GM23338 (cell line): ENCODE measurements at regions not wholly inside any gene's neighbourhood (a gene's known extent, or its start where the extent isn't known, plus 50 kb on each side); places are given as distances from the start of the nearest gene placed in this dataset.

Source experiments
- ATAC-seq: fragments of 200-7000 bp; cut with Tn5 transposase; 3 replicates; pipeline ENCODE4 v1.9.1; 2020
- DNase-seq: peaks from one replicate; pipeline ENCODE4 v3.0.0-alpha.2; 2015; ENCODE audit warnings: low spot score
- H2AFZ ChIP-seq: fragments of 200-600 bp; sonication (generic); 2 replicates; pipeline ENCODE4 v1.8.0; 2016; ENCODE audit warnings: antibody characterized with exemption, mild to moderate bottlenecking, moderate library complexity
- H3F3A ChIP-seq: fragments of 200-600 bp; sonication (generic); replicated peaks from 2 replicates; pipeline ENCODE4 v1.8.0; 2017; ENCODE audit warnings: antibody characterized with exemption, mixed run types, low read depth
- H3K27ac ChIP-seq: fragments of 200-600 bp; sonication (generic); 2 replicates; pipeline ENCODE4 v1.6.1; 2016; ENCODE audit warnings: low read depth
- H3K27me3 ChIP-seq: fragments of 200-600 bp; sonication (generic); 2 replicates; pipeline ENCODE4 v1.8.0; 2016; ENCODE audit warnings: mild to moderate bottlenecking, mixed run types, moderate library complexity; ENCODE audit not compliant: insufficient read depth
- H3K36me3 ChIP-seq: fragments of 200-600 bp; sonication (generic); 2 replicates; pipeline ENCODE4 v1.8.0; 2016; ENCODE audit warnings: mild to moderate bottlenecking; ENCODE audit not compliant: insufficient read depth
- H3K4me1 ChIP-seq: fragments of 200-600 bp; sonication (generic); 2 replicates; pipeline ENCODE4 v1.8.0; 2016; ENCODE audit warnings: mild to moderate bottlenecking, moderate library complexity; ENCODE audit not compliant: insufficient read depth
- H3K4me2 ChIP-seq: fragments of 200-600 bp; sonication (generic); 2 replicates; pipeline ENCODE4 v1.7.1; 2017; ENCODE audit warnings: mixed run types
- H3K4me3 ChIP-seq: fragments of 200-600 bp; sonication (generic); 2 replicates; pipeline ENCODE4 v1.6.1; 2016; ENCODE audit warnings: mixed run types
- H3K79me2 ChIP-seq: fragments of 200-600 bp; sonication (generic); replicated peaks from 2 replicates; pipeline ENCODE4 v1.8.0; 2017; ENCODE audit warnings: mild to moderate bottlenecking; ENCODE audit not compliant: insufficient read depth
- H3K9me2 ChIP-seq: fragments of 200-600 bp; sonication (generic); 2 replicates; pipeline ENCODE4 v1.8.0; 2017; ENCODE audit not compliant: insufficient read depth
- H4K20me1 ChIP-seq: fragments of 200-600 bp; sonication (generic); replicated peaks from 2 replicates; pipeline ENCODE4 v1.8.0; 2017; ENCODE audit warnings: mild to moderate bottlenecking; ENCODE audit not compliant: insufficient read depth
- H3K27ac Mint-ChIP-seq: 2 replicates; pipeline ENCODE4 v1.8.0; 2020; ENCODE audit warnings: inconsistent platforms, mild to moderate bottlenecking, moderate library complexity, mixed read lengths
- H3K27me3 Mint-ChIP-seq: 3 replicates; pipeline ENCODE4 v1.8.0; 2022; ENCODE audit warnings: low read depth, mild to moderate bottlenecking, moderate library complexity, mixed read lengths, inconsistent platforms; ENCODE audit not compliant: insufficient read depth, poor library complexity
- H3K36me3 Mint-ChIP-seq: 3 replicates; pipeline ENCODE4 v1.8.0; 2021; ENCODE audit warnings: low read depth, mild to moderate bottlenecking, inconsistent platforms, moderate library complexity, mixed read lengths
- H3K4me1 Mint-ChIP-seq: 3 replicates; pipeline ENCODE4 v1.8.0; 2020; ENCODE audit warnings: mild to moderate bottlenecking, inconsistent platforms, mixed read lengths
- H3K4me3 Mint-ChIP-seq: 3 replicates; pipeline ENCODE4 v1.8.0; 2021; ENCODE audit warnings: moderate library complexity, mild to moderate bottlenecking, inconsistent platforms, mixed read lengths
- H3K9me3 Mint-ChIP-seq: 3 replicates; pipeline ENCODE4 v1.8.0; 2020; ENCODE audit warnings: moderate library complexity, mild to moderate bottlenecking, inconsistent platforms, mixed read lengths
- CREB1 ChIP-seq: fragments of 250-450 bp; sonication (Bioruptor Pico); IDR thresholded peaks from 2 replicates; pipeline ENCODE4 v1.5.0; 2020; ENCODE audit warnings: low read depth, mild to moderate bottlenecking, moderate library complexity
- EZH2 ChIP-seq: fragments of 200-600 bp; sonication (generic); IDR thresholded peaks from one replicate; pipeline ENCODE4 v1.8.0; 2017; ENCODE audit warnings: antibody characterized with exemption, mild to moderate bottlenecking, low read depth; ENCODE audit not compliant: unreplicated experiment
- EZH2phosphoT487 ChIP-seq: fragments of 200-600 bp; sonication (generic); IDR thresholded peaks from one replicate; pipeline ENCODE4 v1.8.1; 2018; ENCODE audit warnings: antibody characterized with exemption; ENCODE audit not compliant: unreplicated experiment
- JUNB ChIP-seq: IDR thresholded peaks from one replicate; pipeline ENCODE4 v1.6.1; 2016; ENCODE audit warnings: antibody characterized with exemption; ENCODE audit not compliant: unreplicated experiment
- NANOG ChIP-seq: IDR thresholded peaks from 2 replicates; pipeline ENCODE4 v1.6.1; 2016; ENCODE audit warnings: antibody characterized with exemption, borderline replicate concordance
- STAT1 ChIP-seq: IDR thresholded peaks from one replicate; pipeline ENCODE4 v1.6.1; 2016; ENCODE audit warnings: antibody characterized with exemption; ENCODE audit not compliant: unreplicated experiment
- ZNF331 ChIP-seq: fragments of 250-450 bp; sonication (Bioruptor Pico); IDR thresholded peaks from 2 replicates; pipeline ENCODE4 v1.5.0; 2020; ENCODE audit warnings: low read depth, mild to moderate bottlenecking, moderate library complexity
- ZNF462 ChIP-seq: fragments of 250-450 bp; sonication (Bioruptor Pico); IDR thresholded peaks from 2 replicates; pipeline ENCODE4 v1.5.0; 2020; ENCODE audit warnings: mild to moderate bottlenecking, moderate library complexity
- TF ChIP-seq, protein P1 (sequence below), 2 experiments: fragments of 200-600 bp in 1 of 2; sonication (generic) in 1 of 2; conservative IDR thresholded peaks; 2 replicates each; pipeline versions ENCODE4 v1.5.1 to v1.6.1; 2016 to 2017; ENCODE audit warnings: antibody characterized with exemption in 2 of 2, low read depth in 2 of 2, mild to moderate bottlenecking in 2 of 2, moderate library complexity in 1 of 2
- TF ChIP-seq, protein P2 (sequence below): IDR thresholded peaks from one replicate; pipeline ENCODE4 v1.6.1; 2018; ENCODE audit warnings: antibody characterized with exemption; ENCODE audit not compliant: unreplicated experiment

DNA sequence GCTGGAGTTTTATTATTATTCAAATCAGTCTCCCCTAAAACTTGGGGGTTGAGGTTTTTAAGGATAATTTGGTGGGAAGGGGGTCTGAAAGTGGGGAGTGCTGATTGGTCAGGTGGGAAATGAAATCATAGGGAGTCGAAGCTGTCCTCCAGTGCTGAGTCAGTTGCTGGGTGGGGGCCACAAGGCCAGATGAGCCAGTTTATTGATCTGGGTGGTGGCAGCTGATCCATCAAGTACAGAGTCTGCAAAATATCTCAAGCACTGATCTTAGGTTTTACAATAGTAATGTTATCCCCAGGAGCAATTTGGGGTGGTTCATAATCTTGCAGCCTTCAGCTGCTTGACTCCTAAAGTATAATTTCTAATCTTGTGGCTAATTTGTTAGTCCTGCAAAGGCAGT, 146.0 kb upstream of the SPACA1 start:
- Histone ChIP-seq H3K9me2 (no peaks in the 10 kb centered on the region), H3K27ac (no peak overlapping the region), H3K4me1 (peaks cover 36% of the 10 kb centered on the region), H3K27me3 (no peaks in the 10 kb centered on the region), H3K36me3 (no peaks in the 10 kb centered on the region), H3K4me3 (no peak overlapping the region), H2AFZ (no peak overlapping the region), H3F3A (no peaks in the 10 kb centered on the region), H4K20me1 (no peaks in the 10 kb centered on the region), H3K79me2 (no peaks in the 10 kb centered on the region), H3K4me2 (no peak overlapping the region)
- no peaks in the 10 kb centered on the region for H3K9me3 Mint-ChIP-seq
- H3K36me3 Mint-ChIP-seq = no peaks in the 10 kb centered on the region
- H3K27me3 Mint-ChIP-seq = peaks cover 2% of the 10 kb centered on the region
- DNase-seq (no peak), ATAC-seq (no peak)
- no peak overlapping the region for H3K27ac Mint-ChIP-seq
- TF ChIP-seq, protein P1, sequence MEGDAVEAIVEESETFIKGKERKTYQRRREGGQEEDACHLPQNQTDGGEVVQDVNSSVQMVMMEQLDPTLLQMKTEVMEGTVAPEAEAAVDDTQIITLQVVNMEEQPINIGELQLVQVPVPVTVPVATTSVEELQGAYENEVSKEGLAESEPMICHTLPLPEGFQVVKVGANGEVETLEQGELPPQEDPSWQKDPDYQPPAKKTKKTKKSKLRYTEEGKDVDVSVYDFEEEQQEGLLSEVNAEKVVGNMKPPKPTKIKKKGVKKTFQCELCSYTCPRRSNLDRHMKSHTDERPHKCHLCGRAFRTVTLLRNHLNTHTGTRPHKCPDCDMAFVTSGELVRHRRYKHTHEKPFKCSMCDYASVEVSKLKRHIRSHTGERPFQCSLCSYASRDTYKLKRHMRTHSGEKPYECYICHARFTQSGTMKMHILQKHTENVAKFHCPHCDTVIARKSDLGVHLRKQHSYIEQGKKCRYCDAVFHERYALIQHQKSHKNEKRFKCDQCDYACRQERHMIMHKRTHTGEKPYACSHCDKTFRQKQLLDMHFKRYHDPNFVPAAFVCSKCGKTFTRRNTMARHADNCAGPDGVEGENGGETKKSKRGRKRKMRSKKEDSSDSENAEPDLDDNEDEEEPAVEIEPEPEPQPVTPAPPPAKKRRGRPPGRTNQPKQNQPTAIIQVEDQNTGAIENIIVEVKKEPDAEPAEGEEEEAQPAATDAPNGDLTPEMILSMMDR (conservative IDR thresholded peaks at IDR 0.05; ENCODE audit: low read depth in 2 of 2) = no peak
- TF ChIP-seq EZH2 = no peak
- TF ChIP-seq CREB1 (CRISPR knock-in tag) = no peak
- no peak for TF ChIP-seq JUNB
- TF ChIP-seq ZNF331 (CRISPR knock-in tag) = no peak
- TF ChIP-seq ZNF462 = no peak
- no peak for TF ChIP-seq NANOG
- TF ChIP-seq, protein P2, sequence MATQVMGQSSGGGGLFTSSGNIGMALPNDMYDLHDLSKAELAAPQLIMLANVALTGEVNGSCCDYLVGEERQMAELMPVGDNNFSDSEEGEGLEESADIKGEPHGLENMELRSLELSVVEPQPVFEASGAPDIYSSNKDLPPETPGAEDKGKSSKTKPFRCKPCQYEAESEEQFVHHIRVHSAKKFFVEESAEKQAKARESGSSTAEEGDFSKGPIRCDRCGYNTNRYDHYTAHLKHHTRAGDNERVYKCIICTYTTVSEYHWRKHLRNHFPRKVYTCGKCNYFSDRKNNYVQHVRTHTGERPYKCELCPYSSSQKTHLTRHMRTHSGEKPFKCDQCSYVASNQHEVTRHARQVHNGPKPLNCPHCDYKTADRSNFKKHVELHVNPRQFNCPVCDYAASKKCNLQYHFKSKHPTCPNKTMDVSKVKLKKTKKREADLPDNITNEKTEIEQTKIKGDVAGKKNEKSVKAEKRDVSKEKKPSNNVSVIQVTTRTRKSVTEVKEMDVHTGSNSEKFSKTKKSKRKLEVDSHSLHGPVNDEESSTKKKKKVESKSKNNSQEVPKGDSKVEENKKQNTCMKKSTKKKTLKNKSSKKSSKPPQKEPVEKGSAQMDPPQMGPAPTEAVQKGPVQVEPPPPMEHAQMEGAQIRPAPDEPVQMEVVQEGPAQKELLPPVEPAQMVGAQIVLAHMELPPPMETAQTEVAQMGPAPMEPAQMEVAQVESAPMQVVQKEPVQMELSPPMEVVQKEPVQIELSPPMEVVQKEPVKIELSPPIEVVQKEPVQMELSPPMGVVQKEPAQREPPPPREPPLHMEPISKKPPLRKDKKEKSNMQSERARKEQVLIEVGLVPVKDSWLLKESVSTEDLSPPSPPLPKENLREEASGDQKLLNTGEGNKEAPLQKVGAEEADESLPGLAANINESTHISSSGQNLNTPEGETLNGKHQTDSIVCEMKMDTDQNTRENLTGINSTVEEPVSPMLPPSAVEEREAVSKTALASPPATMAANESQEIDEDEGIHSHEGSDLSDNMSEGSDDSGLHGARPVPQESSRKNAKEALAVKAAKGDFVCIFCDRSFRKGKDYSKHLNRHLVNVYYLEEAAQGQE = no peak
- no peak for TF ChIP-seq EZH2phosphoT487
- TF ChIP-seq STAT1 = no peak
- H3K4me1 Mint-ChIP-seq = peaks cover 54% of the 10 kb centered on the region
- no peak overlapping the region for H3K4me3 Mint-ChIP-seq
